ENCODE measurements at regions not wholly inside any gene's neighbourhood (a gene's known extent, or its start where the extent isn't known, plus 50 kb on each side); places are given as distances from the start of the nearest gene placed in this dataset.
"Not testable (repeated sequence)": the region's sequence is repeated elsewhere in the genome, so short reads cannot be mapped to it uniquely, and the experiment has no call there.

DNA sequence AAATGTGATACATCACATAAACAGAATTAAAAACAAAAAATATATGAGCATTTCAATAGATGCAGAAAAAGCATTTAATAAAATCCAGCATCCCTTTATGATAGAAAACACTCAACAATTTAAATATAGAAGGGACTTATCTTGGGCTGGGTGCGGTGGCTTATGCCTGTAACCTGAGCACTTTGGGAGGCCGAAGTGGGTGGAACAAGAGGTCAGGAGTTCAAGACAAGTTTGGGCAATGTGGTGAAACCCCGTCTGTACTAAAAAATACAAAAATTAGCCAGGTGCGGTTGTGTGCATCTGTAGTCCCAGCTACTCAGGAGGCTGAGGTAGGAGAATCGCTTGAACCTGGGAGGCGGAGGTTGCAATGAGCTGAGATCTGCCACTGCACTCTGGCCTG is 409.1 kb downstream of the ICE1 start:
- DNase-seq, result not testable (repeated sequence)

GRCh38 chr5:5828619-5829018 is 406.1 kb downstream of the ICE1 start:
- DNase-seq, result no peak

DNA sequence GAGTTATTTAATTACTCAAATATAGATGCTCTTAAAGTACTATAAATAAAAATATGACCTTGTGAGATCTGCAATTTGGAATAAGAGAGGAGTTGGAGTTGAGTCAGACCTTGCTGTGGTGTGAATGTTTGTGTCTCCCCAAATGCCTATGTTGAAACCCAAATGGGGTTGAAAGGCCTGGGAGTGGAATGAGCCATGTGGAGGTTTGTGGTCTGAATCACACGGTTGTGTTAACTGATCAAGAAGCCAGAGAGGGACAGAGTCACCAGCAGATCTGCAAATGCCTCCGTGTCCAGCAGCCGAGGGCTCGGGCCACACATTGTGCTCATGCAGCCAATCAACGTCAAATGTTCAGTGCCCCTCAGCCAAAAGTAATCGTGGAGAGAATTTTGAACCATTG is 404.4 kb downstream of the ICE1 start:
- no peak for DNase-seq

- DNase-seq, result no peak
Measured at GRCh38 chr5:5822729-5823257, 400.3 kb downstream of the ICE1 start.

- DNase-seq, result no peak
Measured at GRCh38 chr5:5816960-5817359, 394.5 kb downstream of the ICE1 start.

DNA sequence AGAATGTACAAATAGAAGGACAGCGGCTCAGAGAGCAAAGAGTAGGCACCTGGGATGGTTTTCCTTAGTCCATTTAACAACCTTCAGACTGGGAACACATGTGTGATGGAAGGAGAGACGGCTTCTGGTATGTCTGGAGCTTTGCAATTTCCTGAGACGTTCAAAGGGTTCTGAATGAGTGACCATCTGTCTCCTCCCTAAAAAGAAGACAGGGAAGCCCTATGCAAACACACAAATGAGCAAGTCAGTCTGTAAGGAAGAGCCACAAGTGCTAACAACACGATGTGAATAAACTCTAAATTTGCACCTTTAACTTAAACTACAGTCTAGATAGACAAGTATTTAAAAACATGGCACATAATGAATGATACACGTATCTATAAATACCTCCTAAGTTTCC is 391.0 kb downstream of the ICE1 start:
- no peak for DNase-seq

GRCh38 chr5:5810461-5810860 is 388.0 kb downstream of the ICE1 start:
- no peak for DNase-seq

GRCh38 chr5:5805916-5806315 is 383.4 kb downstream of the ICE1 start:
- no peak for DNase-seq

GRCh38 chr5:5804478-5805233 is 382.2 kb downstream of the ICE1 start:
- no peak for DNase-seq

DNA sequence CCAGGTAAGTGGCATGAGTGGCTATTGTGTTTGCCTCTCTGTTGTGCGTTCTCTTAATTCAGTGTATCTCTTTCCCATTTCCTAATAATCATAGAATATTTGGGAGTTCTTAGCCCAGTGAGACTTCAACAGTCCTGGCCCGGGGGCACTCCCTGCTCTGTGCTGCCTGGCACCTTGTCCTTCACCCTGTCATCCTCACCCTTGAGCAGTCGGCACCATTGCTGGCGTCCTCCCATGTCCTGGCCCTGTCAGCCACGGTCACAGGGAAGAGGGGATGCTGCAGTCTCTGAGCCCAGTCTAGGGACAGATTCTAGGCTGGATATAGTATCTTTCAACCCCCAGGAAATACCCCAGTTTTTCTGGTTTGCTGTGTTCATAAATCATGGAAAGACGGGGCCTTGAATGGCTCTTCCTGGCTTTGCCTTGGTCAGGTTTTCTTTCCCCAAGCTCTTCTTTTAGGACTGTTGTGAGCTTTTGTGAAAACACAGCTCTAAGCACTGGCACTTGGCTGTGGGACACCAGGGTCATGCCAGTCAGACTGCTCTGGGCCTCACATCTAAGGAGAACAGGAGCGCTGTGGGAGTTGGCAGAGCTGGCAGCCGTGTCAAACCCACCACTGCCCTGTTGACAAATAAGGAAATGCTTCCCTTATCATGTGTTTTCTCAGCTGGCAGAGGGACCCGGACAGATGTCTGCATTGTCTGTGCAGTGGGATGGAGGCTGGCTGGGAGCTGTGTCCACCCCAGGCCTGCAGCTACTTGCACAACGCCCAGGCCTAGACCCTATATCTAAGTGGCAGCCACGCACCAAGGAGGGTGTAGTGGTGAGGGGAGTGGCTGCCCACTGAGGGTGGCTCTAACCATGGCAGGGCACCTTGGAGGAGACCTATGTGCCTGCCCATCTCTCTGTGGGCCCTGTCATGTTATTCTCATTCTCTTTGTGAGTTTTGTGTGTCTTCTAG is 378.6 kb downstream of the ICE1 start:
- DNase-seq, result no peak

GRCh38 chr5:5799826-5800225 is 377.3 kb downstream of the ICE1 start:
- no peak for DNase-seq

GRCh38 chr5:5799229-5799628 is 376.8 kb downstream of the ICE1 start:
- DNase-seq, result no peak

DNA sequence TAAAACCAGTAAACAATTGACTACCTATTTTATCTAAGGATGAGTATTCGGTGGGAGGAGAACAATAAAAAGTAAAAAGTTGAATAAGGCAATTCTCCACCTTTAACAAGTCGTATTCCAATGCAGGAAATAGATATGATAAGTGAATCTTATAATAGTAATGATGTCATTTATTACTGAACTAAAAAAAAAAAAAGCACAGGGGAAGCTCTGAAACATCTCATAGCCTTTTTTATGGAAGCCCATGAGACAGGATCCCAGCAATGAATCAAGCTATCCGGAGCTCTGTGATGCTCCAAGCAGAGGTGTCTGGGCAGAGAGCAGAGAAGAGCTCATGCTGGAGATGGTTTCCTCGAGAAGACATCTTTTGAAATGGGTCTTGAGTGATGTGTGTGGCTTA is 376.0 kb downstream of the ICE1 start:
- no peak for DNase-seq

DNA sequence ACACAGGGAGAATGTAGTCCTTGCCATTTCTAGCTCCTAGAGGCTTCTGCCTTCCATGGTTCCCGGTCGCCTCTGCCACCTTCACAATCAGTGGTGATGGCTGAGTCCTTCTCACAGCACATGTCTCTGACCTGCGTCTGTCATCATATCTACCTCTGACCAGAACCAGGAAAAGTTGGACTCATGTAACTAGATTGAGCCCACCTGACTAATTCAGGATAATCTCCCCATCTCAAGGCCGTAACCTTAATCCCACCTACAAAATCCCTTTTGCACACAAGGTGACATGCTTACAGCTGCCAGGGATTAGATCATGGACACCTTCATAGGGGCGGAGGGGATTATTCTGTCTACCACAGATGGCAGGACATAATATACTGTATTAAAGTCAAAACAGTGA is 375.6 kb downstream of the ICE1 start:
- DNase-seq, result no peak

- DNase-seq, result no peak
Measured at GRCh38 chr5:5795074-5795771, 372.7 kb downstream of the ICE1 start.

GRCh38 chr5:5794118-5794560 is 371.7 kb downstream of the ICE1 start:
- DNase-seq, result no peak

DNA sequence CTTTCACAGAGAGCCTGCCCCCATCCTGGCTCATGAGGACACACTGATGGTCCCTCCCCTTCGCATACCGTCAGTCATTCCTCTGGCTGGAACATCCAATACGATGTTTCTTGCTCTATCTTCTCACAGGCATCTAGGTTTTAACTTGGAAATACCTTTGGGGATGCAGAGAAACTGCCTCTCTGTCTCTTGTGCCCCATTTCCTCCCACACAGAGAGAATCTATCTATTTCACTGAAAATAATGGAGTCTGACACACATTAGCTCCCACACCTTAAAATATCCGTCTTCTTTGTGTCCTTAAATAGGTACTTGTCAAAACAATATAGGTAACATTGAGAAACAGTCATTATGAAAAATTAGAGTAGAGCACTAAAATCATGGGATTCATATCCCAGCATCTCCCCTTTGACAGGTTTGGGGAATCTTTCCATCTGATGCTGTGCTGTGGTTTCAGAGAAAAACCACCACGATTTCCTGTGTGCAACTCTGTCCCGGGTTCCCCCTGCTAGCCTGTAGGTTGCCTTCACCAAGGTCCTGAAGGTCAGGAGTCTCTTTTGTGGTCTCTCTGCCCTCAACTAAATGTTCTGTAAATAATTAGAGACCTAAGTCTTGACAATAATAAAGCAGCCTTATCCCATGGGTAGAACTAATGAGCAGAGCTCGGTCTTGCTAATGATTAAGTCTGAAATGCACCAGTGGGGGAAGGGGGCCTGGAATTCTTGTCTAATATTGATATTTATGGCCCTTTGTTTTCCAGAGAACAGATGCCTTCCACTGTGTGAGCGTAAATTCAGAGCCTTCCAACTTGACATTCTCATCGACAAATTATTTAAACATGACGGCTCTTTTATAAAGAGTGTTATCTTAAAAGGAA is 371.0 kb downstream of the ICE1 start:
- DNase-seq, result no peak

- no peak for DNase-seq
Measured at GRCh38 chr5:5792106-5792505, 369.6 kb downstream of the ICE1 start.

DNA sequence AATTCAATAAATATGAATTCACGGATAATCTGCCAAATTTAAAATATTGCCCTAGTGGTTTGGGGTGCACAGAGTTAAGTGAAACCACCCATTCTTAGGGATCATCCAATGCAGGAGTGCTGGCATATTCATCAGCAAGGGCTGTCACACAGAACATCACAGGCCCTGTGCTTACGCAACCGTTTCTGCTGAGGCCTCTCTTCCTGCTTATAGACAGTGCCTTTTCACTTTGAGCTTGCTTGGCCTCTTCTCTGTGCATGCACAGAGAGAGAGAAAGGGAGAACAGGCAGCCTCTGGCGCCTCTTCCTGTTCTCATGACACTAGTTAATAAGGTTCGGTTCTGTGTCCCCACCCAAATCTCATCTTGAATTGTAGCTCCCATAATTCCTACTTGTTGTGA is 366.3 kb downstream of the ICE1 start:
- DNase-seq, result no peak

DNA sequence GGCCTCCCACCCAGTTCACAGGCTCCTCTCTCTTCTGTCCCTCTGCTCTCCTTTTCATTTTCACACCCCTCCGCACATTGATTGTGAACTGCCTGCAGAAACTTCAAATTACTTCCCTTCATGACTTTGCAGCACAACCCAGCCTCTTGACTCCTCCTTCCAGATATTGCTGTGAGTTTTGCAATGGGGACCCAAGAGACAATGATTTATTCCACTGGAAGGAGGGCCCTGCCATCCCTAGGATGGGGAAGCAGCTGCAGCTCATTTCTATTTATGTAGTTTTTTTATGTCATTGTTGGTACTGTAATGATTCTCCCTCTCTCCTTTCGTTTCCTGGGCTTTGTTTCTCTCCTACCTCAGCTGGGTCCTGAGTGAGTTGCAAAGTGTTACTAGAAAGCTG is 364.9 kb downstream of the ICE1 start:
- DNase-seq, result no peak

DNA sequence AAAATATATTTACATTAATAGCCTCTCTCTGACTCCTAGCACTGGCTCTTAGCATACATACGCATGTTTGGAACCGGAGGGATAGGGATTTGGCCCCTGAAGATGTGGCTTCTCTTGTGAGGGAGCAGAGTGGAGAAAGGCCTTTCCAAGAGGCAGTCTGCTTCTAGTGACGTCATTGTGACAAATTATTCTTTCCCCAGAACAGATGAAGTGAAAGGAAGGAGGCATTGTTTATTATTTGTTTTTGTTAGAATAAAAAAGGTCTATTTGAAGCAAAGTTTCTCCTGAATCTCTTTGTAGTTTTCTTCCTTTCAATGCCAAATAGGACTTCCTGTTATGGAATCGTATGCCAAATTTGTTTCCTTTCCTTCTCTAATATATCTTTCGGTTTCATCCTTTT is 361.6 kb downstream of the ICE1 start:
- no peak for DNase-seq

- DNase-seq, result no peak
Measured at GRCh38 chr5:5783021-5783420, 360.5 kb downstream of the ICE1 start.
